ENCODE measurements at regions not wholly inside any gene's neighbourhood (a gene's known extent, or its start where the extent isn't known, plus 50 kb on each side); places are given as distances from the start of the nearest gene placed in this dataset.
"Not testable (repeated sequence)": the region's sequence is repeated elsewhere in the genome, so short reads cannot be mapped to it uniquely, and the experiment has no call there.

GRCh38 chr6:104460738-104461483 is 398.8 kb downstream of the HACE1 start:
- no peaks in the 10 kb centered on the region for H3K27me3 Mint-ChIP-seq (ENCODE audit: low read depth)
- no peak overlapping the region for H3K4me3 Mint-ChIP-seq
- no peaks in the 10 kb centered on the region for H3K36me3 Mint-ChIP-seq
- peaks cover 6% of the 10 kb centered on the region for H3K9me3 Mint-ChIP-seq
- no peak for DNase-seq (ENCODE audit: low spot score in 2 of 2, unreplicated experiment in 2 of 2)
- no peak overlapping the region for H3K27ac Mint-ChIP-seq
- H3K4me1 Mint-ChIP-seq, result peaks cover 2% of the 10 kb centered on the region
- no peak for TF ChIP-seq CTCF (IDR thresholded peaks at IDR 0.05; ENCODE audit: unreplicated experiment)

- DNase-seq (ENCODE audit: low spot score in 2 of 2, unreplicated experiment in 2 of 2), result no peak
- Mint-ChIP-seq H3K36me3 (no peaks in the 10 kb centered on the region), H3K4me1 (peaks cover 2% of the 10 kb centered on the region), H3K27ac (no peak overlapping the region), H3K4me3 (no peak overlapping the region), H3K27me3 (ENCODE audit: low read depth) (no peaks in the 10 kb centered on the region), H3K9me3 (no peaks in the 10 kb centered on the region)
- no peak for TF ChIP-seq CTCF (IDR thresholded peaks at IDR 0.05; ENCODE audit: unreplicated experiment)
Measured at GRCh38 chr6:104459543-104459942, 400.2 kb downstream of the HACE1 start.

- no peaks in the 10 kb centered on the region for H3K4me1 Mint-ChIP-seq
- no peak overlapping the region for H3K27ac Mint-ChIP-seq
- no peaks in the 10 kb centered on the region for H3K27me3 Mint-ChIP-seq (ENCODE audit: low read depth)
- no peak for DNase-seq (ENCODE audit: low spot score in 2 of 2, unreplicated experiment in 2 of 2)
- TF ChIP-seq CTCF (IDR thresholded peaks at IDR 0.05; ENCODE audit: unreplicated experiment), result no peak
- H3K36me3 Mint-ChIP-seq, result no peaks in the 10 kb centered on the region
- H3K9me3 Mint-ChIP-seq, result peaks cover 5% of the 10 kb centered on the region
- H3K4me3 Mint-ChIP-seq, result no peak overlapping the region
Measured at GRCh38 chr6:104449918-104450317, 409.8 kb downstream of the HACE1 start.

- not testable (repeated sequence) for H3K4me3 Mint-ChIP-seq; DNase-seq (ENCODE audit: low spot score in 2 of 2, unreplicated experiment in 2 of 2); H3K9me3 Mint-ChIP-seq; H3K27me3 Mint-ChIP-seq (ENCODE audit: low read depth); H3K27ac Mint-ChIP-seq; H3K36me3 Mint-ChIP-seq; H3K4me1 Mint-ChIP-seq
Measured at GRCh38 chr6:104446101-104447080, 413.3 kb downstream of the HACE1 start.

- H3K36me3 Mint-ChIP-seq, result no peaks in the 10 kb centered on the region
- peaks cover 12% of the 10 kb centered on the region for H3K9me3 Mint-ChIP-seq
- no peak overlapping the region for H3K27ac Mint-ChIP-seq
- TF ChIP-seq CTCF (IDR thresholded peaks at IDR 0.05; ENCODE audit: unreplicated experiment), result no peak
- DNase-seq (ENCODE audit: low spot score in 2 of 2, unreplicated experiment in 2 of 2), result no peak
- no peaks in the 10 kb centered on the region for H3K4me1 Mint-ChIP-seq
- no peak overlapping the region for H3K4me3 Mint-ChIP-seq
- no peaks in the 10 kb centered on the region for H3K27me3 Mint-ChIP-seq (ENCODE audit: low read depth)
Measured at GRCh38 chr6:104434519-104434918, 425.2 kb downstream of the HACE1 start.

- Mint-ChIP-seq H3K4me1 (no peaks in the 10 kb centered on the region), H3K27me3 (ENCODE audit: low read depth) (no peaks in the 10 kb centered on the region), H3K27ac (no peak overlapping the region), H3K36me3 (no peaks in the 10 kb centered on the region), H3K4me3 (no peak overlapping the region), H3K9me3 (peaks cover 18% of the 10 kb centered on the region)
- DNase-seq (ENCODE audit: low spot score in 2 of 2, unreplicated experiment in 2 of 2), result no peak
- no peak for TF ChIP-seq CTCF (IDR thresholded peaks at IDR 0.05; ENCODE audit: unreplicated experiment)
Measured at GRCh38 chr6:104431096-104431495, 428.6 kb downstream of the HACE1 start.
